ENCODE measurements at regions not wholly inside any gene's neighbourhood (a gene's known extent, or its start where the extent isn't known, plus 50 kb on each side); places are given as distances from the start of the nearest gene placed in this dataset.

DNA sequence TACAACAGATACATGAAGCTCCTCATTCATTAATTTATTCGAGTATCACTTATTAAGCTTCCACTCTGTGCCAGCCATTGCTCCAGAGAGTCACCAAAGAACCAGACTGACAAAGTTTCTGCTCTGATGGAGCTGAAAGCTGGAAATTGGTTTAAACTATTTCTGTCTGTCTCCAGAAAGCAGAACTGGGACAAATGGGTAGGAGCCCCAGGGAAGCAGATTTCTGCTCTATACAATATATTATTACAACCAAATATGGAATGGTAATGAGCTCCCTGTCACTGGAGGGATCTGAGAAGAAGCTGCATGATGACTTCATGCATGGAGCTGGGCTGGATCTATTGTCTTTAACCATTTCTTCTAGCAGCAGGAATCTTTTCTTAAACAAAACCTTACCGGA is 165.4 kb upstream of the ADO start:
- Histone ChIP-seq H3K4me1 (ENCODE audit: control insufficient read depth in 2 of 2, insufficient read depth in 2 of 2, low read length in 1 of 2) (peaks cover 0 to 2% of the 10 kb centered on the region in 2 donors), H3K9me3 (ENCODE audit: control insufficient read depth in 2 of 2, insufficient read depth in 1 of 2, low read depth in 1 of 2, low read length in 1 of 2) (no peaks in the 10 kb centered on the region)
- 88% methylated on average over 2 of the region's 2 CpGs for WGBS, 2 donors

DNA sequence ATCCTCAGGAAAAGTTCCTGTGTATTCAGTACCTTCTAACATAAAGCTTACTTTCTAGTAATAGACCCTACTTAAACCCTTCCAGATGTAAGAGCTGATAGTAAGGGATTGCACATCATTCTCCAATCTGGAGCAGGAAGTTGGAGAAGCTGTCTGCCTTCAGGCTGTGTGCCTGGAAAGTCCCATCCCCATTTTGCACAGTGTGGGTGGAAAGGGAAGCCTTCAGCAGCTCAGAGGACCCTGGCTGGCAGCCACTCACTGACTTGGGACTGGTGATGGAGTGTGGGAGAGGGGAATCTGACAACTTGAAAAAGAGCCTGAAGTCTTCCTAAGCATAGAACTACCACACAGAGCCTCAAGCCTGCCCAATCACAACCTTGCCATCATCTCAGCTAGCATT is 164.1 kb upstream of the ADO start:
- Histone ChIP-seq H3K4me3 (ENCODE audit: low read depth in 1 of 2, low read length in 2 of 2) (no peak overlapping the region), H3K9me3 (ENCODE audit: control insufficient read depth in 2 of 2, insufficient read depth in 1 of 2, low read depth in 1 of 2, low read length in 1 of 2) (no peaks in the 10 kb centered on the region), H3K27me3 (ENCODE audit: control insufficient read depth in 1 of 2, insufficient read depth in 2 of 2, low read length in 2 of 2) (no peaks in the 10 kb centered on the region), H3K4me1 (ENCODE audit: control insufficient read depth in 2 of 2, insufficient read depth in 2 of 2, low read length in 1 of 2) (peaks cover 0 to 2% of the 10 kb centered on the region in 2 donors), H3K36me3 (ENCODE audit: control insufficient read depth in 2 of 2, insufficient read depth in 2 of 2, low read length in 1 of 2) (no peaks in the 10 kb centered on the region), H3K27ac (ENCODE audit: low read depth in 2 of 2, low read length in 1 of 2) (no peak overlapping the region)

More for the DNA sequence above, 165.4 kb upstream of the ADO start:
- no peaks in the 10 kb centered on the region for H3K27me3 ChIP-seq (ENCODE audit: control insufficient read depth in 1 of 2, insufficient read depth in 2 of 2, low read length in 2 of 2)
- H3K27ac ChIP-seq (ENCODE audit: low read depth in 2 of 2, low read length in 1 of 2): no peak overlapping the region
- no peaks in the 10 kb centered on the region for H3K36me3 ChIP-seq (ENCODE audit: control insufficient read depth in 2 of 2, insufficient read depth in 2 of 2, low read length in 1 of 2)
- H3K4me3 ChIP-seq (ENCODE audit: low read depth in 1 of 2, low read length in 2 of 2): no peak overlapping the region

DNA sequence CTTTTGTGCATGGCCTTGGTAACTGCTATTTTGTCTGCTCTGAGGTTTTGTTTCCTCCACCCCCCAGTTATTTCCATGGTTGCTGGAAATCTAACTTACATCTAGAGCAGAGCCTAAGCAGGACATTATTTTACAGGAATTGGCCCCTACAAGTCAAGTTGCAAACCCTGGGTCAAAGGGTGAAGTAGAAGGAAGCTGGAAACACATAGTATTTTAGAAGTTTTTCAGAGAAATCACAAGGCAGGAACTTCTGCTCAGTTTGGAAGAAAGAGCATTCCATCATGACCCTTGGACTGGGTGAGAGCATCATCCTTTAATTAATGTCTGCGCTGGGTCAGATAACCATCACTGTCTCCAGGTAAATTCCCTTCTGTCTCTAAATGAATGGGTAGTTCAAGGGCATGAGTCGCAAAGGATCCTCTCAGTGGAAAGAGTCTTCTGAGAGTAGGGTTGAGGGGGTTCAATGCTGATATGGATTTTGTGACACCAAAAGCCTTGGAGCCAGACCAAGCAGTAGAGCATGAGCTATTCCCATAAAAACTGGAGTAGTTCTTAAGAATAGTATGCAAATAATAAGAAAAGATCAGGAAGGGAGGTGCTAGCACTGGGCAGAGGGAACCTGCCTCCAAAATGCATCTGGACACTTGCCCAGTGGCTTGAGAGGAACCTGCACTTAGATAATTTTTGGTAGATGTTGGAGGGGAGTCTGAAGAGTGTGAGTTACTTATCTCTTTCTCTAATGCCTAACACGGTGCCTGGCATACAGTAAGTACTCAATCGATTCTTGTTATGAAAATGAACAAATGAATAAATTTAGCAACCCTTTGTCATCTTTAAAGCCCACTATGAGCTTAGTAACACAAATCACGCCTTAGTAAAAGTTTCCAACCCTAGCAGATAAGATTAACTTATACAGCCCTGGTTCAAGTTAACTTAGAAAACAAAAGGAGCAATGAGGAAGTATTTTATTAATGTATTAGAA is 160.6 kb upstream of the ADO start:
- 79 to 86% methylated on average over 5 of the region's 5 CpGs for WGBS, 2 donors
- no peaks in the 10 kb centered on the region for H3K4me1 ChIP-seq (ENCODE audit: control insufficient read depth in 2 of 2, insufficient read depth in 2 of 2, low read length in 1 of 2)

DNA sequence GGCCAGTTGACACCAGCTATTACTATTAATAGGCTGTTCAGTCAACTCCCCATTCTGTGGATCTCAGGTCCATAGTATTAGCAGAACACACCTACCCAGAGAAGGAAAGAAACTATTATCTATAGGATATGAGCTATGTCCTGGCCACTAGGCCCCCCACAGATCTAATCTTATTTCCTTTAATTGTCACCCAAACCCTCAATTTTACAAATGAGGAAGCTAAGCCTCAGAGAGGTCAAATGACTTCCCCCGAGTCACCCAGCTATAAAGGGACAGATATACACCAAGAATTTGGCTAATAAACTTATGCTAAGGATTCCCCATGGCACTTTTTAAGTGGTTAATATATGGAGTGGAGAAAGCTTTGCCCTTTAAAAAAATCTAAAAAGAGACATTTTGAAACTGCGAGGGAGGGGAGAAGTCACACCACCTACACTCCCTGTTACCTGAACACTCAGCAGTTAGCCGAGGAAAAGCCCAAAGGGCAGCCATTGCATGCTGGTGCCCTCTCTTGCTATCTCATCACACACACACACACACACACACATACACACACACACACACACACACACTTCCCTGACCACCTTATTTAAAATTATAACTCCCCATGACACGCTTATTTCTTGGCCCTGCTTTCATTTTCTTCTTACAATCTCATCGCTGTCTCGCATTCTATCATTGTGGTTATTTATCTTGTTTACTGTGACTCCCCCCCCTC is 157.0 kb upstream of the ADO start:
- Histone ChIP-seq H3K27me3 (ENCODE audit: control insufficient read depth in 1 of 2, insufficient read depth in 2 of 2, low read length in 2 of 2) (no peaks in the 10 kb centered on the region), H3K4me3 (ENCODE audit: low read depth in 1 of 2, low read length in 2 of 2) (no peak overlapping the region), H3K9me3 (ENCODE audit: control insufficient read depth in 2 of 2, insufficient read depth in 1 of 2, low read depth in 1 of 2, low read length in 1 of 2) (no peaks in the 10 kb centered on the region), H3K36me3 (ENCODE audit: control insufficient read depth in 2 of 2, insufficient read depth in 2 of 2, low read length in 1 of 2) (no peaks in the 10 kb centered on the region), H3K4me1 (ENCODE audit: control insufficient read depth in 2 of 2, insufficient read depth in 2 of 2, low read length in 1 of 2) (no peaks in the 10 kb centered on the region), H3K27ac (ENCODE audit: low read depth in 2 of 2, low read length in 1 of 2) (no peak overlapping the region)
- 77 to 80% methylated on average over 6 of the region's 6 CpGs for WGBS, 2 donors

More for the DNA sequence above, 160.6 kb upstream of the ADO start:
- Histone ChIP-seq H3K9me3 (ENCODE audit: control insufficient read depth in 2 of 2, insufficient read depth in 1 of 2, low read depth in 1 of 2, low read length in 1 of 2) (no peaks in the 10 kb centered on the region), H3K27ac (ENCODE audit: low read depth in 2 of 2, low read length in 1 of 2) (no peak overlapping the region), H3K36me3 (ENCODE audit: control insufficient read depth in 2 of 2, insufficient read depth in 2 of 2, low read length in 1 of 2) (no peaks in the 10 kb centered on the region), H3K27me3 (ENCODE audit: control insufficient read depth in 1 of 2, insufficient read depth in 2 of 2, low read length in 2 of 2) (no peaks in the 10 kb centered on the region), H3K4me3 (ENCODE audit: low read depth in 1 of 2, low read length in 2 of 2) (no peak overlapping the region)

DNA sequence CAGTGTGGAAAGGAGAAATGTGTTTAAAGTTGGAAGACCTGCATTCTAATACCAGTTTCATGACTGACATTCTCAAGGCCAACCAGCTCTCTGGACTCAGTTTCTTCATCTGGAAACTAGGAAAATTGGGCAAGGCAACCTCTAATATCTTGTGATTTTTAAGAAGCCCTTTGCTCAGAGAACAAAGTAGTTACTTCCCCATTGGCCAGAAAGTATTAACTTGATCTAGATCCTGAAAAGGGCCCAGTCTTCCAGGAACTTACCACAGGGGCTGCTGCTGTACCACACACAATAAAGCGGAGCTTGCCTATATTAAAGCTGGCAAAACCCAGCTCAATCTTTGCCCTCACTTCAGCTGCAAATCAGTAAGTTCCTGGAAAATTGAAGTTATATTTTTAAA is 155.6 kb upstream of the ADO start:
- Histone ChIP-seq H3K27ac (ENCODE audit: low read depth in 2 of 2, low read length in 1 of 2) (no peak overlapping the region), H3K4me3 (ENCODE audit: low read depth in 1 of 2, low read length in 2 of 2) (no peak overlapping the region), H3K4me1 (ENCODE audit: control insufficient read depth in 2 of 2, insufficient read depth in 2 of 2, low read length in 1 of 2) (no peaks in the 10 kb centered on the region), H3K27me3 (ENCODE audit: control insufficient read depth in 1 of 2, insufficient read depth in 2 of 2, low read length in 2 of 2) (no peaks in the 10 kb centered on the region), H3K9me3 (ENCODE audit: control insufficient read depth in 2 of 2, insufficient read depth in 1 of 2, low read depth in 1 of 2, low read length in 1 of 2) (no peaks in the 10 kb centered on the region), H3K36me3 (ENCODE audit: control insufficient read depth in 2 of 2, insufficient read depth in 2 of 2, low read length in 1 of 2) (no peaks in the 10 kb centered on the region)
- WGBS, 2 donors: 71 to 91% methylated on average over 1 of the region's 1 CpG

DNA sequence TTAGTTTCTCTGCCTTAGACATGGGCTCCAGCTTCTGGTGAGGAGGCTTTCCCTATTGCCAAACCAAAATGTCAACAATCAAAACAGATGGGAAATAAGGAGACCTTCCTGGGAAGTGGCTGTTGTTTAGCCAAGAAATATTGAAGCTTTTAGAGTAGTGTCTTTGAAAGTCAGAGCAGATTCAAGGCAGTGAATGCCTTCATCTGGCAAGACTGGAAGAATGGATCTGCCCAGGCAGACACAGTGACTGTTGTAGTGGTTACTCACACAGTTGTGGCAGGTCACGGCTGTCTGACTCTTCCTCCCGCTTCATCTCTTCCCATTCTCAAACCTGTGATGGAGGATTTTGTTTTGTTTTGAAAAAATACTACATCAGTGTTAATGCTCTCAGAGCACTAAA is 154.1 kb upstream of the ADO start:
- Histone ChIP-seq H3K9me3 (ENCODE audit: control insufficient read depth in 2 of 2, insufficient read depth in 1 of 2, low read depth in 1 of 2, low read length in 1 of 2) (no peaks in the 10 kb centered on the region), H3K4me3 (ENCODE audit: low read depth in 1 of 2, low read length in 2 of 2) (no peak overlapping the region), H3K36me3 (ENCODE audit: control insufficient read depth in 2 of 2, insufficient read depth in 2 of 2, low read length in 1 of 2) (no peaks in the 10 kb centered on the region), H3K27ac (ENCODE audit: low read depth in 2 of 2, low read length in 1 of 2) (no peak overlapping the region), H3K4me1 (ENCODE audit: control insufficient read depth in 2 of 2, insufficient read depth in 2 of 2, low read length in 1 of 2) (no peaks in the 10 kb centered on the region), H3K27me3 (ENCODE audit: control insufficient read depth in 1 of 2, insufficient read depth in 2 of 2, low read length in 2 of 2) (no peaks in the 10 kb centered on the region)
- WGBS, 2 donors: 80 to 94% methylated on average over 2 of the region's 2 CpGs

DNA sequence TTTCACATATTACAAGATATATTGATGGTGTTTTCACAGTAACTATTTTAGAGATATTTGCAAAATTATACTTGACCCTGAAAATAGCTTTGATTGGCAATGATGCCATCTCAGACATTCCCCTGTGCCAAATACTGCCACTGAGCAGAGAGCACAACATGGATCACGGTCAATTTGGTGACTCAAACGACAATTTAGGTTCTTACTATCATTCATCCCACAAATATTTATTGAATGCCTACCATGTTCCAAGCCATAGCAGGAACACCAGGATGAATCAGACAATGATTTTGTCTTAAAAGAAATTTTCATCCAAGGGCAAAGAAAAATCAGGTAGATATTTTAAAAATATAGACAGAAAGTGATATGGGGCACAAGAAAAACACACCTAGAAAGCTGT is 153.2 kb upstream of the ADO start:
- 67 to 73% methylated on average over 2 of the region's 2 CpGs for WGBS, 2 donors

DNA sequence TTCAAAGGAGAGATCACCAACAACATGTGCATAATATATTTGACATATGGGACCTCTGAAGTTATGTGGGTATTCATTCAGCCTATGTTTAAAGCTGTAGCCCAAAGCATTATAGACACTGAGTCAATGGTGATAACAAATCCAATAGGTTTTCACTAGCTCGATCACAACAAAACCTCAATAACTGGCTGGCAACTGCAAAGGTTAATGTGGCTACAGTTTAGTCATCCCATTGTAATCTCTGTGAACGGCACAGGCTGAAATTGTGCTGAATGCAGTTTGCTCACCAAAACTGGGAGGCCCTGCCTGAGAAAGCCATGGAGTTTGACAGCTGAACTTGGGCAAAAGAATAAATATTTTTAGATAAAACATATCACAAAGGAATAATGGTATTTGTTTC is 152.4 kb upstream of the ADO start:
- 70 to 74% methylated on average over 2 of the region's 2 CpGs for WGBS, 2 donors
- no peaks in the 10 kb centered on the region for H3K4me1 ChIP-seq (ENCODE audit: control insufficient read depth in 2 of 2, insufficient read depth in 2 of 2, low read length in 1 of 2)
- no peak overlapping the region for H3K4me3 ChIP-seq (ENCODE audit: low read depth in 1 of 2, low read length in 2 of 2)
- H3K27ac ChIP-seq (ENCODE audit: low read depth in 2 of 2, low read length in 1 of 2): no peak overlapping the region
- no peaks in the 10 kb centered on the region for H3K27me3 ChIP-seq (ENCODE audit: control insufficient read depth in 1 of 2, insufficient read depth in 2 of 2, low read length in 2 of 2)
- no peaks in the 10 kb centered on the region for H3K36me3 ChIP-seq (ENCODE audit: control insufficient read depth in 2 of 2, insufficient read depth in 2 of 2, low read length in 1 of 2)
- H3K9me3 ChIP-seq (ENCODE audit: control insufficient read depth in 2 of 2, insufficient read depth in 1 of 2, low read depth in 1 of 2, low read length in 1 of 2): no peaks in the 10 kb centered on the region

More for the DNA sequence above, 153.2 kb upstream of the ADO start:
- no peaks in the 10 kb centered on the region for H3K4me1 ChIP-seq (ENCODE audit: control insufficient read depth in 2 of 2, insufficient read depth in 2 of 2, low read length in 1 of 2)
- H3K27ac ChIP-seq (ENCODE audit: low read depth in 2 of 2, low read length in 1 of 2): no peak overlapping the region
- H3K27me3 ChIP-seq (ENCODE audit: control insufficient read depth in 1 of 2, insufficient read depth in 2 of 2, low read length in 2 of 2): no peaks in the 10 kb centered on the region
- no peaks in the 10 kb centered on the region for H3K9me3 ChIP-seq (ENCODE audit: control insufficient read depth in 2 of 2, insufficient read depth in 1 of 2, low read depth in 1 of 2, low read length in 1 of 2)
- H3K36me3 ChIP-seq (ENCODE audit: control insufficient read depth in 2 of 2, insufficient read depth in 2 of 2, low read length in 1 of 2): no peaks in the 10 kb centered on the region
- H3K4me3 ChIP-seq (ENCODE audit: low read depth in 1 of 2, low read length in 2 of 2): no peak overlapping the region

DNA sequence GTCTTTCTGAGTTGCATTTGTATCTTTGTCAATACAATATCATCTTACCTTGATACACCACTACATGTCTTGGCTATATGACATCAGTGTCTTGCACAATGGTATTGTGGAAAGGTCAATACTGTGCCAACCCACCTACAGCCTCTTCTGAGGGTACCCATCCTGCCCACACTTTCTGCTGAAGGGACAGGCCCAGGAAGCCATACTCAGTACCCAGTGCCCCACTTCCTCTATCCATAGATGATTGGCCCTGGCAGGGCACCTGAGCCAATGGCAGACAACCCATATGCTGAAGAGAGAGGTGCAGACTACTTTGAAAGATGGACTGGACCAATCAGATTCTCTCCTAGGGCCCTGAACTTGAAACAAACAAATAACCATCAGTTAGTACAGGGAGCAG is 152.0 kb upstream of the ADO start:
- Histone ChIP-seq H3K9me3 (ENCODE audit: control insufficient read depth in 2 of 2, insufficient read depth in 1 of 2, low read depth in 1 of 2, low read length in 1 of 2) (no peaks in the 10 kb centered on the region), H3K27me3 (ENCODE audit: control insufficient read depth in 1 of 2, insufficient read depth in 2 of 2, low read length in 2 of 2) (no peaks in the 10 kb centered on the region), H3K27ac (ENCODE audit: low read depth in 2 of 2, low read length in 1 of 2) (no peak overlapping the region), H3K36me3 (ENCODE audit: control insufficient read depth in 2 of 2, insufficient read depth in 2 of 2, low read length in 1 of 2) (no peaks in the 10 kb centered on the region), H3K4me1 (ENCODE audit: control insufficient read depth in 2 of 2, insufficient read depth in 2 of 2, low read length in 1 of 2) (no peaks in the 10 kb centered on the region), H3K4me3 (ENCODE audit: low read depth in 1 of 2, low read length in 2 of 2) (no peak overlapping the region)
